OCI-LY3 (cell line): ENCODE measurements at regions not wholly inside any gene's neighbourhood (a gene's known extent, or its start where the extent isn't known, plus 50 kb on each side); places are given as distances from the start of the nearest gene placed in this dataset.

Experiments
- CTCF ChIP-seq: fragments of 200-600, 300-600 bp; sonication (generic); IDR thresholded peaks from 2 replicates; pipeline ENCODE4 v1.5.1; 2014; ENCODE audit warnings: antibody characterized with exemption, low read length, low read depth
- EZH2phosphoT487 ChIP-seq: fragments of 200-600 bp; shearing (Covaris generic); IDR thresholded peaks from 2 replicates; pipeline ENCODE4 v1.6.1; 2018; ENCODE audit warnings: antibody characterized with exemption, mixed run types, low read depth

- TF ChIP-seq CTCF = no peak
- TF ChIP-seq EZH2phosphoT487 = no peak
Measured at GRCh38 chr9:78144008-78144381, 91.9 kb upstream of the CEP78 start.
